ENCODE measurements at regions not wholly inside any gene's neighbourhood (a gene's known extent, or its start where the extent isn't known, plus 50 kb on each side); places are given as distances from the start of the nearest gene placed in this dataset.

GRCh38 chr18:47752796-47753645, 177.4 kb downstream of the SMAD2 start:
- Histone ChIP-seq H3K4ac (ENCODE audit: low read depth, low read length) (no peak overlapping the region), H2BK20ac (ENCODE audit: low read depth, low read length) (no peak overlapping the region), H4K91ac (ENCODE audit: insufficient read depth, low read depth, low read length) (no peak overlapping the region), H3K27me3 (ENCODE audit: control insufficient read depth, insufficient read depth, low read length) (no peaks in the 10 kb centered on the region; the same call in 1 of the 2 replicates), H3K4me1 (ENCODE audit: control insufficient read depth, insufficient read depth, low read length) (no peaks in the 10 kb centered on the region), H4K8ac (ENCODE audit: low read depth in 2 of 2, low read length in 2 of 2) (no peak overlapping the region), H3K36me3 (ENCODE audit: control insufficient read depth, insufficient read depth, low read length) (no peaks in the 10 kb centered on the region), H2BK5ac (ENCODE audit: low read depth, low read length, poor library complexity, severe bottlenecking) (no peak overlapping the region), H2AK9ac (replicated peaks; ENCODE audit: low read depth, low read length, poor library complexity) (no peak overlapping the region), H3K27ac (ENCODE audit: insufficient read depth, low read length) (no peak overlapping the region), H4K20me1 (ENCODE audit: insufficient read depth, low read length) (no peaks in the 10 kb centered on the region), H3K9ac (ENCODE audit: low read depth, low read length) (no peak overlapping the region), H3K14ac (replicated peaks; ENCODE audit: low read depth, low read length) (no peak overlapping the region), H2AFZ (replicated peaks; ENCODE audit: low read length, poor library complexity) (no peak overlapping the region), H3K56ac (ENCODE audit: extremely low read depth, insufficient read depth, low read length) (no peak overlapping the region), H4K5ac (ENCODE audit: low read depth, low read length) (no peak overlapping the region), H2BK120ac (ENCODE audit: low read depth, low read length) (no peak overlapping the region), H3K23ac (ENCODE audit: low read depth, low read length) (no peak overlapping the region), H2BK15ac (ENCODE audit: low read depth, low read length) (no peak overlapping the region), H3K18ac (ENCODE audit: low read depth, low read length) (no peak overlapping the region), H3K9me3 (ENCODE audit: control insufficient read depth, insufficient read depth, low read length) (no peaks in the 10 kb centered on the region), H3K4me2 (ENCODE audit: low read depth, low read length) (no peak overlapping the region), H3K79me1 (ENCODE audit: low read depth in 1 of 2, low read length in 2 of 2) (no peaks in the 10 kb centered on the region), H2AK5ac (ENCODE audit: low read depth, low read length) (no peak overlapping the region), H3K9me1 (ENCODE audit: insufficient read depth, low read length) (no peaks in the 10 kb centered on the region), H3K4me3 (ENCODE audit: insufficient read depth, low read depth, low read length) (no peak overlapping the region)
- dilution Hi-C loops (cut with HindIII; ENCODE audit: low sequenced_read_pairs, unreplicated experiment) (no loop called here), intact Hi-C loops (cut with micrococcal nuclease) (no loop called here), in situ Hi-C loops (cut with MboI; ENCODE audit: low sequenced_read_pairs) (no loop called here)
- ChIA-PET CTCF (no interaction called here), POLR2A (ENCODE audit: unreplicated experiment) (no interaction called here)
- TF ChIP-seq CHD1 (IDR thresholded peaks at IDR 0.05; ENCODE audit: low read depth, low read length) (no peak), RCOR1 (IDR thresholded peaks at IDR 0.05; ENCODE audit: insufficient replicate concordance, low read length) (no peak), BHLHE40 (IDR thresholded peaks at IDR 0.05; ENCODE audit: low read depth, low read length) (no peak), FOS (IDR thresholded peaks at IDR 0.05; ENCODE audit: low read depth, low read length) (no peak), SMC3 (IDR thresholded peaks at IDR 0.05; ENCODE audit: low read depth, low read length) (no peak), RFX5 (IDR thresholded peaks at IDR 0.05; ENCODE audit: low read depth, low read length) (no peak), POLR2A (IDR thresholded peaks at IDR 0.05; ENCODE audit: low read depth, low read length) (no peak), NFE2L2 (IDR thresholded peaks at IDR 0.05; ENCODE audit: low read depth, low read length) (no peak)
- TF ChIP-seq, protein P1, sequence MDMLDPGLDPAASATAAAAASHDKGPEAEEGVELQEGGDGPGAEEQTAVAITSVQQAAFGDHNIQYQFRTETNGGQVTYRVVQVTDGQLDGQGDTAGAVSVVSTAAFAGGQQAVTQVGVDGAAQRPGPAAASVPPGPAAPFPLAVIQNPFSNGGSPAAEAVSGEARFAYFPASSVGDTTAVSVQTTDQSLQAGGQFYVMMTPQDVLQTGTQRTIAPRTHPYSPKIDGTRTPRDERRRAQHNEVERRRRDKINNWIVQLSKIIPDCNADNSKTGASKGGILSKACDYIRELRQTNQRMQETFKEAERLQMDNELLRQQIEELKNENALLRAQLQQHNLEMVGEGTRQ (IDR thresholded peaks at IDR 0.05; ENCODE audit: low read depth, low read length), result no peak
- WGBS, 2 experiments (ENCODE audit: extremely low coverage in 2 of 2, insufficient read length in 1 of 2), result 63% methylated on average over 4 of the region's 10 CpGs; no CpG with 5 or more reads in 1 of the 2 experiments
- no TSS peak for BruUV-seq (replicated peaks)
- ATAC-seq (ENCODE audit: low read depth) (no peak), DNase-seq (no peak)
